ENCODE measurements at regions not wholly inside any gene's neighbourhood (a gene's known extent, or its start where the extent isn't known, plus 50 kb on each side); places are given as distances from the start of the nearest gene placed in this dataset.

DNA sequence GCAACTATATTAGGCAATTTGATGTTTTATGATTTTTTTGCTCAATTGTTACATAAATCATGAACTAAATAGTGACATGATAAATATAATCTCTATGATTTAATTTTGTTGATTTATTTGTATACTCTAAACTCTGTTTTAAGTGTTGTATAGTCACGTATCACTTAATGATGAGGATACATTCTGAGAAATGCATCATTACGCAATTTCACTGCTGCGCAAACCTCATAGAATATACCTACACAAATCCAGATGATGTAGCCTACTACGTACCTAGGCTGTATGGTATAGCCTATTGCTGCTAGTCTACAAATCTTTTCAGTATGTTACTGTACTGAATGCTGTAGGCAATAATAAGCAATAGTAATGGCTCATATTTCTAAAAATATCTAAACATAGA lies 1029.8 kb downstream of the SI start:
- no peak for DNase-seq
- intact Hi-C loops (cut with DNase I) = no loop called here
- no peak for ATAC-seq
- H3K4me1 ChIP-seq = no peaks in the 10 kb centered on the region
- H3K36me3 ChIP-seq = no peaks in the 10 kb centered on the region
- no peak overlapping the region for H3K4me3 ChIP-seq
- no peaks in the 10 kb centered on the region for H3K27me3 ChIP-seq (ENCODE audit: low read depth)
- H3K27ac ChIP-seq = no peak overlapping the region
- no peaks in the 10 kb centered on the region for H3K9me3 ChIP-seq
- TF ChIP-seq, protein P1, sequence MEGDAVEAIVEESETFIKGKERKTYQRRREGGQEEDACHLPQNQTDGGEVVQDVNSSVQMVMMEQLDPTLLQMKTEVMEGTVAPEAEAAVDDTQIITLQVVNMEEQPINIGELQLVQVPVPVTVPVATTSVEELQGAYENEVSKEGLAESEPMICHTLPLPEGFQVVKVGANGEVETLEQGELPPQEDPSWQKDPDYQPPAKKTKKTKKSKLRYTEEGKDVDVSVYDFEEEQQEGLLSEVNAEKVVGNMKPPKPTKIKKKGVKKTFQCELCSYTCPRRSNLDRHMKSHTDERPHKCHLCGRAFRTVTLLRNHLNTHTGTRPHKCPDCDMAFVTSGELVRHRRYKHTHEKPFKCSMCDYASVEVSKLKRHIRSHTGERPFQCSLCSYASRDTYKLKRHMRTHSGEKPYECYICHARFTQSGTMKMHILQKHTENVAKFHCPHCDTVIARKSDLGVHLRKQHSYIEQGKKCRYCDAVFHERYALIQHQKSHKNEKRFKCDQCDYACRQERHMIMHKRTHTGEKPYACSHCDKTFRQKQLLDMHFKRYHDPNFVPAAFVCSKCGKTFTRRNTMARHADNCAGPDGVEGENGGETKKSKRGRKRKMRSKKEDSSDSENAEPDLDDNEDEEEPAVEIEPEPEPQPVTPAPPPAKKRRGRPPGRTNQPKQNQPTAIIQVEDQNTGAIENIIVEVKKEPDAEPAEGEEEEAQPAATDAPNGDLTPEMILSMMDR (IDR thresholded peaks at IDR 0.05) = no peak

DNA sequence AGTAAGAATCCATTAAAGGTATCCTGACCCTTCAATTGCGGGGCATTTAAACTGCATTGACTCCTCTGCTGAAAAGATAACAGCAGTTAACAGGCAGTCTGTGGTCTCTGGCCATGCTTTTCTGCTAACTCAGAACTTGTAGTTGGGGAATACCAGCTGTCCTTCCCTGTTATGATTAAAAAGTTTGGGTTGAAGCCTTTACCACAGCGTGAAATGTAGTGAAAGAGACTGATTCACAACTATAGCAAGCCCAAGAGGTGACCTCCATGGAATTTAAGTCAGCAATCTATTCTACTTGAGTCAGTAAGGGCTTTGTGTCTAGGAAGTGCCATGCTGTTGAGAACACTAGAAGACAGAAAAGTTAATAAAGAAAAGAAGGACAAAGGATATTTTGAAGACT lies 1037.3 kb downstream of the SI start:
- H3K36me3 ChIP-seq = no peaks in the 10 kb centered on the region
- H3K9me3 ChIP-seq = no peaks in the 10 kb centered on the region
- TF ChIP-seq, protein P1 (IDR thresholded peaks at IDR 0.05) = no peak

DNA sequence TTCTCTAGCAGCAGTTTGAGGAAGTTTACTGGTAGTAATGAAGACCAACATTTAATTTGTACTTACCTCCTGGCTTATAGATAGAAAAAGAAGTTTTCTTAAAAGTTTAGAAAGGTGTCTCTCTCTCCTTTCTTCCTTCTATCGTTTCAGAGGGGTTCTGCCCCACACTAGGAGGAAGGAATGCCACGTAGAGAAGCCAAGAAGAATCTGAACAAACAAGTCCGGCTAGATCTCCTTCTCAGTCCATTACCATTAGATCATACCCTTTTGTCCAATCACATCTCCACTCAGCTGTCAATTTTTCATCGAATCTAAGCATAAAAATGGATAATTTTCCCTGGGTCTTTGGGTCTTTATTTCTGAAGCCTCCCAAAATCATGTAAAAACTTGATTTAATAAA lies 1048.1 kb downstream of the SI start:
- TF ChIP-seq, protein P1 (IDR thresholded peaks at IDR 0.05) = no peak
- intact Hi-C loops (cut with DNase I) = no loop called here
- Histone ChIP-seq H3K36me3 (no peaks in the 10 kb centered on the region), H3K27me3 (ENCODE audit: low read depth) (no peaks in the 10 kb centered on the region), H3K27ac (no peak overlapping the region), H3K4me1 (no peaks in the 10 kb centered on the region), H3K9me3 (no peaks in the 10 kb centered on the region), H3K4me3 (no peak overlapping the region)
- DNase-seq (no peak), ATAC-seq (no peak)

More for the DNA sequence above, 1037.3 kb downstream of the SI start:
- no peak for DNase-seq
- Histone ChIP-seq H3K27me3 (ENCODE audit: low read depth) (no peaks in the 10 kb centered on the region), H3K27ac (no peak overlapping the region), H3K4me1 (no peaks in the 10 kb centered on the region), H3K4me3 (no peak overlapping the region)
- no peak for ATAC-seq
- intact Hi-C loops (cut with DNase I) = no loop called here

DNA sequence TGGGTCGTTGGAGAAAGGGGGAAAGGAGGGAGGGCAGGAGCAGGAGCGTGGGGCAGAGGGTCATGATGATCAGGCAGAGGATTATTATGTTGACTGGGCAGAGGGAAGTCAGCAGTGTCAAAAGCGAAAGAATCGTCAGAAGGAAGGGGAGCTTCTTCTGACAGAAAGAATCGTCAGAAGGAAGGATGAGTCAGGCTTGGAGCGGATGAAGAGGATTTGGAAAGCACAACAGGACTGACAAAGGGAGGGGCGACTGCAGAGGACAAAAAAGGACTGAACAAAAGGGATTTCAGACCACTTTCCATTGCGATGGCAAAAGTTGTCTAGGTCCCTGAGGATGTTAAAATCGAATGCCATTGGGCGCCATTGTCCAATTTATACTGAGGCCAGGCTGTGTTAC lies 1053.5 kb downstream of the SI start:
- intact Hi-C loops (cut with DNase I) = no loop called here
- DNase-seq = peak; percentile 6
- Histone ChIP-seq H3K27me3 (ENCODE audit: low read depth) (no peaks in the 10 kb centered on the region), H3K9me3 (no peaks in the 10 kb centered on the region), H3K27ac (no peak overlapping the region), H3K4me1 (no peaks in the 10 kb centered on the region), H3K36me3 (no peaks in the 10 kb centered on the region), H3K4me3 (no peak overlapping the region)
- no peak for ATAC-seq
- TF ChIP-seq, protein P1 (IDR thresholded peaks at IDR 0.05) = no peak

DNA sequence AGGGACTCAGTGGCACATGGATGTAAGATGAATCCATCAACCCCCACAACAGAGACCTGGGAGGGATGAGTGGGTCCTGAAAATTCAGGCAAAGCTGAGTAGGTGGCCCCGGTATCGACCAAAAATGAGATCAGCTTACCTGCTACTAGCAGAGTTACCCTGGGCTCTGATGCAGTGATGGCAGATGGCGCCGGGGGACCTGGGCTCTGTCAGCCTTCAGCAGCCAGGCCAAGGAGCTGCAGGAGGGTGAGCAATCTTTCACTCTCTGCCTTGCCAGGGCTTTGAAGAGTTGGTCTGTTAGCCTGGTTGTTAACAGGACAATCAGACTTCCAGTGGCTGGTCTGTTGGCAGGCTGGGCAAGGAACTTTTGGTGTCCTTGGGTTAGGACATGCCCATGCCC lies 1054.8 kb downstream of the SI start:
- no peaks in the 10 kb centered on the region for H3K9me3 ChIP-seq
- DNase-seq (peak; percentile 13), ATAC-seq (no peak)
- H3K4me1 ChIP-seq = no peaks in the 10 kb centered on the region
- H3K36me3 ChIP-seq = no peaks in the 10 kb centered on the region
- H3K27ac ChIP-seq = no peak overlapping the region
- TF ChIP-seq, protein P1 (IDR thresholded peaks at IDR 0.05) = no peak
- H3K27me3 ChIP-seq (ENCODE audit: low read depth) = no peaks in the 10 kb centered on the region
- H3K4me3 ChIP-seq = no peak overlapping the region
- intact Hi-C loops (cut with DNase I) = no loop called here

DNA sequence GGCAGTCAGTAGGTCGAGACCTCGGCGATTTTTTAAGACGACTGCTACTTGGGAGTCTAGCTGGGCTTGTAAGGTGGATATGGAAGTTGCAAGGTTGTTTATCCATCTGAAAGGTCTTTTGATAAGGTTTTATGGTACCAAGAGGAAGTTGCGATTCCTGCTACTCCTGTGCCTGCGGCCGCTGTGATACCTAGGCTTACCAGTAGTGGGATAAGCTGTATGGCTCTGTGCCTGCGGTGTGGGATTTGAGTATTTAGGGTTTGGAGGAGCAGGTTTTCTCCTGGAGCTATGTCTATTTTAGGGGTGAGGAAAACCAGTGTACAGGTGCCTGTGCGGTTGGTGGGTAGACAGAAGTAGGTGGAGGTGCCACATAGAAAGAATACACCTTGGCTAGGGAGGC lies 1059.8 kb downstream of the SI start:
- Histone ChIP-seq H3K9me3 (no peaks in the 10 kb centered on the region), H3K27me3 (ENCODE audit: low read depth) (no peaks in the 10 kb centered on the region), H3K4me3 (no peak overlapping the region), H3K27ac (no peak overlapping the region), H3K36me3 (no peaks in the 10 kb centered on the region), H3K4me1 (no peaks in the 10 kb centered on the region)
- ATAC-seq (no peak), DNase-seq (no peak)
- TF ChIP-seq, protein P1 (IDR thresholded peaks at IDR 0.05) = no peak
- intact Hi-C loops (cut with DNase I) = no loop called here

All from lower lobe of right lung (tissue), 2 donors.